MM.1S (cell line): ENCODE measurements at regions not wholly inside any gene's neighbourhood (a gene's known extent, or its start where the extent isn't known, plus 50 kb on each side); places are given as distances from the start of the nearest gene placed in this dataset.

ENCODE experiments used
- DNase-seq: peaks from one replicate; pipeline ENCODE4 v3.0.0-alpha.2; 2015
- H2AFZ ChIP-seq: fragments of 300-600 bp; sonication (generic); 2 replicates; pipeline ENCODE4 v1.6.0; 2016; ENCODE audit warnings: antibody characterized with exemption, low read length
- H3F3A ChIP-seq: fragments of 300-600 bp; sonication (generic); 2 replicates; pipeline ENCODE4 v1.6.1; 2016; ENCODE audit warnings: mild to moderate bottlenecking, antibody characterized with exemption, low read length, moderate library complexity, mixed read lengths; ENCODE audit not compliant: insufficient read depth
- H3K27ac ChIP-seq: fragments of 300-600 bp; sonication (generic); 2 replicates; pipeline ENCODE4 v1.5.1; 2016; ENCODE audit warnings: mild to moderate bottlenecking, low read length
- H3K27me3 ChIP-seq: fragments of 300-600 bp; sonication (generic); replicated peaks from 2 replicates; pipeline ENCODE4 v1.6.0; 2016; ENCODE audit warnings: low read length; ENCODE audit not compliant: insufficient read depth
- H3K36me3 ChIP-seq: fragments of 300-600 bp; sonication (generic); replicated peaks from 2 replicates; pipeline ENCODE4 v1.6.1; 2016; ENCODE audit warnings: mild to moderate bottlenecking, low read length, mixed read lengths; ENCODE audit not compliant: insufficient read depth
- H3K4me1 ChIP-seq: fragments of 300-600 bp; sonication (generic); 2 replicates; pipeline ENCODE4 v1.6.1; 2016; ENCODE audit warnings: low read length, mixed read lengths
- H3K4me2 ChIP-seq: fragments of 300-600 bp; sonication (generic); 2 replicates; pipeline ENCODE4 v1.6.0; 2016; ENCODE audit warnings: low read depth, low read length
- H3K4me3 ChIP-seq: fragments of 300-600 bp; sonication (generic); 2 replicates; pipeline ENCODE4 v1.5.1; 2016; ENCODE audit warnings: low read length, mixed read lengths
- H3K79me2 ChIP-seq: fragments of 300-600 bp; sonication (generic); 2 replicates; pipeline ENCODE4 v1.6.1; 2016; ENCODE audit warnings: mixed run types, low read length, mixed read lengths
- H3K9ac ChIP-seq: fragments of 300-600 bp; sonication (generic); 2 replicates; pipeline ENCODE4 v1.6.1; 2016; ENCODE audit warnings: low read length, mixed read lengths
- H3K9me2 ChIP-seq: fragments of 300-600 bp; sonication (generic); replicated peaks from 2 replicates; pipeline ENCODE4 v1.6.1; 2016; ENCODE audit warnings: mild to moderate bottlenecking, low read length, mixed read lengths; ENCODE audit not compliant: insufficient read depth
- H3K9me3 ChIP-seq: fragments of 300-600 bp; sonication (generic); replicated peaks from 2 replicates; pipeline ENCODE4 v1.6.1; 2016; ENCODE audit warnings: mild to moderate bottlenecking, low read length, mixed read lengths; ENCODE audit not compliant: insufficient read depth
- H4K20me1 ChIP-seq: fragments of 300-600 bp; sonication (generic); 2 replicates; pipeline ENCODE4 v1.6.1; 2016; ENCODE audit warnings: mild to moderate bottlenecking, low read length, moderate library complexity, mixed read lengths; ENCODE audit not compliant: insufficient read depth
- EZH2 ChIP-seq: fragments of 300-600 bp; sonication (generic); optimal IDR thresholded peaks from 2 replicates; pipeline ENCODE3; 2017; ENCODE audit warnings: low read depth, mild to moderate bottlenecking, antibody characterized with exemption, low read length, mixed read lengths
- EZH2phosphoT487 ChIP-seq: fragments of 300-600 bp; sonication (generic); IDR thresholded peaks from 2 replicates; pipeline ENCODE4 v1.6.1; 2018; ENCODE audit warnings: antibody characterized with exemption, low read length
- TF ChIP-seq, protein P1 (sequence below): fragments of 300-600 bp; sonication (generic); IDR thresholded peaks from 2 replicates; pipeline ENCODE4 v1.5.1; 2016; ENCODE audit warnings: antibody characterized with exemption, low read length, mixed read lengths

DNA sequence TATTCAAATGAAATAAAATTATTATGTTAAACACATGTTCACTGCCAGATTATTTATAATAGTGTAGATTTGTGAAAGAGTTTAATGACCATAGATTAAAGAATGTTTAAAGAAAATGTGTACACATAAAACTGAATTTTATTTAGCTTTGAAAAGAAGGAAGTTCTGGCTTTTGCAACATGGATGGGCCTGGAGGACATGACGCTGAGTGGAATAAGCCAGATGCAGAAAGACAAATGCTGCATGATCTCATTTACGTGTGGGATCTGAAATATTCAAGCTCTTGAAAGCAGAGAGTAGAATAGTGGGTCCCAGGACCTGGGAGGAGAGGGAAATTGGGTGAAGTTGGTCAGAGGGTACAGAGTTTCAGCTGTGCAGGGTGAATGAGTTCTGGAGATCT is 1261.2 kb downstream of the TMEM121 start:
- Histone ChIP-seq H3K27me3 (no peaks in the 10 kb centered on the region), H3K4me1 (no peaks in the 10 kb centered on the region)

DNA sequence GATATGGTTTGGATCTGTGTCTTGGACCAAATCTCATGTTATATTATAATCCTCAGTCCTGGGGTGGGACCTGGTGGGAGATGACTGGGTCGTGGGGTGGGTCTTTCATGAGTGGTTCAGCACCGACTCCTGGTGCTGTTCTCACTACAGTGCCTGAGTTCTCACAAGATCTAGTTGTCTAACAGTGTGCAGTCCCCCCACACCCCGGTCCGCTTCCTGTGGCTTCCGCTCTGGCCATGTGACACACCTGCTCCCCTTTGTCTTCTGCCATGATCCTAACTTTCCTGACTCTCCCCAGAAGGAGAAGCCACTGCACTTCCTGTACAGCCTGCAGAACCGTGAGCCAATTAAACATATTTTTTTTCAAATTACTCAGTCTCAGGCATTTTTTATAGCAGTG is 1262.2 kb downstream of the TMEM121 start:
- H3K79me2 ChIP-seq = no peaks in the 10 kb centered on the region
- no peak for DNase-seq

More for the DNA sequence above, 1261.2 kb downstream of the TMEM121 start:
- H3F3A ChIP-seq = no peaks in the 10 kb centered on the region
- H3K27ac ChIP-seq = no peak overlapping the region
- no peak overlapping the region for H3K4me2 ChIP-seq
- H3K9ac ChIP-seq = no peak overlapping the region
- H3K79me2 ChIP-seq = no peaks in the 10 kb centered on the region
- H2AFZ ChIP-seq = no peak overlapping the region
- no peaks in the 10 kb centered on the region for H3K9me2 ChIP-seq
- DNase-seq = no peak
- TF ChIP-seq EZH2 (no peak), EZH2phosphoT487 (no peak)
- TF ChIP-seq, protein P1, sequence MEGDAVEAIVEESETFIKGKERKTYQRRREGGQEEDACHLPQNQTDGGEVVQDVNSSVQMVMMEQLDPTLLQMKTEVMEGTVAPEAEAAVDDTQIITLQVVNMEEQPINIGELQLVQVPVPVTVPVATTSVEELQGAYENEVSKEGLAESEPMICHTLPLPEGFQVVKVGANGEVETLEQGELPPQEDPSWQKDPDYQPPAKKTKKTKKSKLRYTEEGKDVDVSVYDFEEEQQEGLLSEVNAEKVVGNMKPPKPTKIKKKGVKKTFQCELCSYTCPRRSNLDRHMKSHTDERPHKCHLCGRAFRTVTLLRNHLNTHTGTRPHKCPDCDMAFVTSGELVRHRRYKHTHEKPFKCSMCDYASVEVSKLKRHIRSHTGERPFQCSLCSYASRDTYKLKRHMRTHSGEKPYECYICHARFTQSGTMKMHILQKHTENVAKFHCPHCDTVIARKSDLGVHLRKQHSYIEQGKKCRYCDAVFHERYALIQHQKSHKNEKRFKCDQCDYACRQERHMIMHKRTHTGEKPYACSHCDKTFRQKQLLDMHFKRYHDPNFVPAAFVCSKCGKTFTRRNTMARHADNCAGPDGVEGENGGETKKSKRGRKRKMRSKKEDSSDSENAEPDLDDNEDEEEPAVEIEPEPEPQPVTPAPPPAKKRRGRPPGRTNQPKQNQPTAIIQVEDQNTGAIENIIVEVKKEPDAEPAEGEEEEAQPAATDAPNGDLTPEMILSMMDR = no peak
- no peaks in the 10 kb centered on the region for H4K20me1 ChIP-seq
- no peak overlapping the region for H3K4me3 ChIP-seq
- H3K36me3 ChIP-seq = no peaks in the 10 kb centered on the region
- H3K9me3 ChIP-seq = no peaks in the 10 kb centered on the region

DNA sequence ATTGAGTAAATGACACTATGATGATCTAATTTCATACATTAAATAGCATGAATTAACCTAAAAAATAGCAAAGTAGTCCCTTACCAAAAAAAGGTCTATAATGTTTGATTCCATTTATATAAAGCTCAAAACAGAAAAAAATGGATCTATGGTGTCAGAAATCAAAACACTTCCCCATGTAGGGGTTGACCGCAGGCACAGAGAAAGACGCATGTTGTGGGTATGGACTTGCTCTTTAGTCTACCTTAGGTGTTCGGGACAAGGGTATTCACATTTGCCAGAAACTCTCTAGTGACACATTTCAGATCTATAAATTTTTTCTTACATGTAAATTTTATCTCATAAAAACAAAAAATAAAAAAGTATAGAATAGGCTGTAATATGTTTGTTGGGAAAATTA is 1262.9 kb downstream of the TMEM121 start:
- no peak overlapping the region for H3K4me3 ChIP-seq
- H2AFZ ChIP-seq = no peak overlapping the region
- no peaks in the 10 kb centered on the region for H3K79me2 ChIP-seq
- no peaks in the 10 kb centered on the region for H3K9me3 ChIP-seq
- H3K4me2 ChIP-seq = no peak overlapping the region
- H3K27ac ChIP-seq = no peak overlapping the region
- TF ChIP-seq, protein P1 = no peak
- TF ChIP-seq EZH2phosphoT487 (no peak), EZH2 (no peak)
- no peaks in the 10 kb centered on the region for H3K36me3 ChIP-seq
- DNase-seq = no peak
- H3K4me1 ChIP-seq = no peaks in the 10 kb centered on the region
- no peaks in the 10 kb centered on the region for H3F3A ChIP-seq
- no peaks in the 10 kb centered on the region for H3K27me3 ChIP-seq
- no peaks in the 10 kb centered on the region for H4K20me1 ChIP-seq
- H3K9ac ChIP-seq = no peak overlapping the region
- no peaks in the 10 kb centered on the region for H3K9me2 ChIP-seq

More for the DNA sequence above, 1262.2 kb downstream of the TMEM121 start:
- H2AFZ ChIP-seq = no peak overlapping the region
- H3K4me2 ChIP-seq = no peak overlapping the region
- H3K27ac ChIP-seq = no peak overlapping the region
- H3F3A ChIP-seq = no peaks in the 10 kb centered on the region
- no peaks in the 10 kb centered on the region for H3K4me1 ChIP-seq
- no peaks in the 10 kb centered on the region for H3K27me3 ChIP-seq
- TF ChIP-seq EZH2 (no peak), EZH2phosphoT487 (no peak)
- TF ChIP-seq, protein P1 = no peak
- no peaks in the 10 kb centered on the region for H3K36me3 ChIP-seq
- H3K9me2 ChIP-seq = no peaks in the 10 kb centered on the region
- H3K9ac ChIP-seq = no peak overlapping the region
- no peaks in the 10 kb centered on the region for H4K20me1 ChIP-seq
- H3K9me3 ChIP-seq = no peaks in the 10 kb centered on the region
- H3K4me3 ChIP-seq = no peak overlapping the region
